HG03196 (cell line): ENCODE measurements at regions not wholly inside any gene's neighbourhood (a gene's known extent, or its start where the extent isn't known, plus 50 kb on each side); places are given as distances from the start of the nearest gene placed in this dataset.
"Not testable (repeated sequence)": the region's sequence is repeated elsewhere in the genome, so short reads cannot be mapped to it uniquely, and the experiment has no call there.

Source experiments
- ATAC-seq: cut with Tn5 transposase; IDR thresholded peaks from one replicate; pipeline ENCODE4 v1.9.1; 2021; ENCODE audit not compliant: unreplicated experiment

GRCh38 chr3:66552846-66553245, 52.0 kb upstream of the LRIG1 start:
- no peak for ATAC-seq

GRCh38 chr3:66553441-66554113, 52.8 kb upstream of the LRIG1 start:
- ATAC-seq: no peak

DNA sequence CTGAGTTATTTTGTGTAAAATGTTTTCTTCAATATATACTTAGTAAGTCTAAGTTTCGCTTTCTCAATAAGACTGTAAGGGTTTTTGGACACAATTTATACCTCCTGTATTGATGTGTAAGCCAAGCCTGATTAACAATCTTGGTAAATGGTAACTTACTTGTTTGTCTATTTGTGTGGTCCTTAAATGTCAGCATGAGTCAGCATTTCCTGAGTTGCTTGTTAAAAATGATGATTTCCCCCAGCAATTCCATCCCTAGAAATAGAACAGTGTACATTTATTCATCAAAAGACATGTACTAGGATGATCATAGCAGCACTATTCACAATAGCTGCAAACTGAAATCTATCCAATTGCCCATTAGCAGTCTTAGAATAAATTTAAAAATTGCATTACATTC, 53.4 kb upstream of the LRIG1 start:
- ATAC-seq: no peak

GRCh38 chr3:66555214-66555844, 54.5 kb upstream of the LRIG1 start:
- no peak for ATAC-seq

DNA sequence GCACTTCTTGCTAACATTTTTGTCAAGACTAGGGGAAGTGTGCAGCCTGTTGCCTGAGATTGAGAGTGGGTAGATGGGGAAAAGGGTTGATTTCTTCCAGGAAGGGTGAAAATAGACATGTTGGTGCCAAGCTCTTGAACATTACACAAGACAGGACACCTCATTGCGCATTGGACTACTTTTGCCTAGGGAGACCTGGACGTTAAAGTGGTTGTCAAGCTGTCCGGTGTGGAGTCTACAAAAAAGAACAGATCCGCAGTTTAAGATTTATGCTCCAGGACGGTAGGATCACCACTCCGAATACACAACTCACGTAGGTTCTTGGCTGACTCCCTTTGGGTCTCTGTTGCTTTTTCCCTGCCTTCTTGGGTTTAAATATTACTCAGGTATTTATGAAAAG, 56.3 kb upstream of the LRIG1 start:
- no peak for ATAC-seq

GRCh38 chr3:66559924-66560323, 59.1 kb upstream of the LRIG1 start:
- ATAC-seq: not testable (repeated sequence)

DNA sequence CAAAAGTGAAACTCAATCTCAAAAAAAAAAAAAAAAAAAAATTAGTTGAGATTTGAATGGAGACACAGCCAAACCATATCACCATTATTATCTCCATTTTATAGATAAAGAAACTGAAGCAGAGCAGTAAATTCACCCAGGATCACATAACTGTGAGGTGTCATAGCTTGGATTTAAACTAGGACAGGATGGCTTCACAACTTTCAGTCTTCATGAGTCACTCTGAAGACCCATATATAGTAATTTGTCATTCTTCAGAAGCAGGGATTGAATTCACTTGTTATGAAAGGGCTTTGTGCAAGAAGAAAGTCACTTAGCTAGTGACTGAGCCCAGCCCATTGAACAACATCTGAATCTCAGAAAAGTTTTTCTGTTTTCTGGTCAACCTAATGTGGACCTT, 60.5 kb upstream of the LRIG1 start:
- no peak for ATAC-seq

GRCh38 chr3:66565301-66565700, 64.5 kb upstream of the LRIG1 start:
- no peak for ATAC-seq

DNA sequence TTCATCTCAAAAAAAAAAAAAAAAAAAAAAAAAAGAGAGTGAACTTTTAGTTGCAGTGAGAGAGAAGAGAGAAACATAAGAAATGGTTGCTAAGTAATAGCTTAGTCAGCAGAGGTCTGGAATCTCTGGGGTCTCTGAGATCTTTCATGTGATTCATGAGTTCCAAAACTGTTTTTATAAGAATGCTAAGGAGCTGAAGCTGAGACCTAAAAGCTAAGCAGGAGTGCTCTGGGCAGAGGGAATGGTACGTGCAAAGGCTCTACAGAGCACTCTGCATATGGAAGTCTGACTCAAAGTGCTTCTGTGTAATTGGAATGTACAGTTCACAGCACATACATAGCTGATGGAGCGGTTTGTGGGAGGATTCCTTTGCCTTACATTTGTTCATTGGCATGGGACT, 66.3 kb upstream of the LRIG1 start:
- ATAC-seq: no peak

DNA sequence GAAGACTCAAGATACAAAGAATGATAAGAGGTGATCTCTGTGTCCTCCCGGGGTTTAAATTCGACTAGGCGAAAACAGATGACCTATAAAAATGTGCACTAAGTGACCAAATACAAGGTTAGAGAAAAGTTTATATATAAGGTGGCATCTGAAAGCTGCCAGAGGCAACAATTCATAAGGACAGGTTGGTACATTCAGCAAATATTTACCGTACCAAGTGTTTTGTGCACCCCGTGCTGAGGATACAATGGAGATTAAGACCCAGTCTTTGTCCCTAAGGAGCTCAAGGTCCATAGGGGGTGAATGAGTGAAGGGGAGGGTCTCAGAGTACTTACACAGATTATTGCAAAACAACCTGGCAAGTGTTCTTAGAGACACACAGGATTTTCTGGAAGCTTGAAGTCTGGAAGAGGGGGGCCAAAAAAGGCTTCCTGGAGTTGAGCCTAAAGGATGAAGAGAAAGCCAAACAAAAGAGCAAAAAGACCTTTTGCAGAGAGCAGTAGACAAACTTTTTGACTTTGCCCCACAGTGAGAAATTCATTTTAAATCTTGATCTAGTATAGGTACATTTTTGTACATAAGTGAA, 71.4 kb upstream of the LRIG1 start:
- ATAC-seq: no peak

DNA sequence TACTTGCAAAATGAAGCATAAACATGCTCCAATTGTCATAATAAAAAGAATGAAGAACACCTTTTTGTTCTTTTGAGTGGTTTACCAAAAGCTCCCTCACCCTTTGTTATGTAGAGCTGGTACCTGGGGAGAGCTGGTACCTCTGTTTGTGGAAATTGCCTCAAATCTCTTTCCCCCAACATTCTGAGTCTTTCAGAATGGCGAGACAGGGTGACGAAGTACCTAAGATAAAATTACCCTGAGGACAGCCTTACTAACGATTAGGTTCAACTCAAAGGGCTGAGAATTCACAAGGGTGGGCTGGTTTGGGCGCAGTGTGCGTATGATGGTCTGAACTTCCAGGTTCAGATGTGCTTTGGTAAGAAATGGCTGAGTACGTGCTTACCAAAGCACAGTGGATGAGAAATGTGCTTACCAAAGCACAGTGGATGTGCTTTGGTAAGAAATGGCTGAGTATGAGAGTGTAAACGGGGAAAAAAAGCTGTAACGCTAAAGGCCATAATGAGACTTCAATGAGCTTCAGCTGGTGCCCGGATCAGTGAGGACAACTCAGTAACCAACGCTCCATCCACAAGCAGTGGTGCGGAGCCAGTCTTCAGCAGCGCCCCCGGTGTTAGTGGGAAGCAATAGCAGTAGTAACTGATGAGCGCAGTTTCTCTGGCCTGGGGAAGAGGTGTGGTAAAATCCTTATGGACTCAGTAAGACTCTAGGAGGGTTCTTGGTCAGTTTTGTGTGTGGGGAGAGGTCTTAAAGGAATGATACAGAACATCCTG, 72.3 kb upstream of the LRIG1 start:
- no peak for ATAC-seq

DNA sequence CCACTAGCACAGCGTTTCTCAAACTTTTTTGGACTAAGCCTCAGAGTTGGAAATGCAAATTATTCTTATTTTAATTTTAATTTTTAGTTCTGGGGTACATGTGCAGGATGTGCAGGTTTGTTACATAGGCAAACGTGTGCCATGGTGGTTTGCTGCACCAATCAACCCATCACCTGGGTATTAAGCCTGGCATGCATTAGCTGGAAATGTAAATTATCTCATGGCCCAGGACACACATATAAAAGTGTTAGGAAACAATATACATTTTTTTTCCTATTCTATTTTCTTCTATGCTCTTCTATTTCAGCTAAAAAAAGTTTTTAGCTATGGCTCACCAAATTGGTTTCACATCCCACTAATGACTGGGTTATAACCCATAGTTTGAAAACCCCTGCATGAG, 73.3 kb upstream of the LRIG1 start:
- ATAC-seq: no peak

GRCh38 chr3:66577426-66578203, 76.8 kb upstream of the LRIG1 start:
- no peak for ATAC-seq

DNA sequence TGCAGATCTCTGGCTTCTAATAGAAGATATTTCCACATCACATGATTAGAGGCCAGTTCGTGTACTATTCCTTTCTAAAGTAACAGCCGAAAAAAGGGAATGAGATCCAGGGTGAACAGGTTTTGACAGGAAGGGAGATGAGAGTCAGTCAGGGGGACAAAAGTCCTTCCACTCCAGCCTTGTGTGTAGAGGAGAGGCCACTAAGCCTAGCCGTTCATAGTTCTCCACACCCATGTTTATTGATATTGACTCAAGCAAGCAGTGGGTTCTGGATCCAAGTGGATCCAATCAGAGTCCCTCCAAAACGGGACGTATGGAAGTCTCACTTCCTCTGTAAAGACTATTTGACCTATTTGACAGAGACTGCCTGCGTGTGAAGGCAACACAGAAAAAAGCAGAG, 80.4 kb upstream of the LRIG1 start:
- no peak for ATAC-seq

DNA sequence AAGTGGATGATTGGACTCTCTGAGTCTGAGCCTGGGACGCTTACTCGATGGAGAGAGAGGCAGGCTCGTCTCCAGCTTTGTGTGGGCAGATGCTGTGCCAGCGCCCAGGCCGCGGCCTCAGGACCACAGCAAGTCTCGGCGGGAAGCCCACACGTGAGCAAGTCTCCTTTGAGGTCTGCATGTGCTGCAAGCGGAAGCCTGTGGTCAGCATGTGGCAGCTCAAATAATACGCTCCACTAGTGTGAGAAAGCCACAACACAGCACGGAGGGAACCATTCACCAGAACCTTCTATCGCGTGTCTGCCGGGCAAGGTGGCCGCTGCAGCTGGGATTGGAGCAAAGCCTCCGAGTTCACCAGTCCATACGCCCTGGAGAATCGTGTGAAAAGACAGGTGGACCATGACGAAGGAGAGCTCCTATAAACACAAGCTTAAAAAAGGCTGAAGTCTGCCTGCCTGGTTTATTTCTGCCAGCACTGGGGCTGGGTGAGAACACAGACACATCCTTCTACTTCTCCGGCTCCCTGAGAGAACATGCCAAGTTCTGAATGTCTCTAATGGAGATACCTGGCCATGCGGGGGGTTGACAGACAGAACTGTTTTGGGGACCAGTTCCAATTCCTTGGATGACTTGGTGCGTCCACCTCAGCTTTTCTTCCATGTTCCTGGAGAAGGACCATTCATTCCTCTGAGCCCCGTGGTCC, 82.0 kb upstream of the LRIG1 start:
- ATAC-seq: peak; percentile 96

DNA sequence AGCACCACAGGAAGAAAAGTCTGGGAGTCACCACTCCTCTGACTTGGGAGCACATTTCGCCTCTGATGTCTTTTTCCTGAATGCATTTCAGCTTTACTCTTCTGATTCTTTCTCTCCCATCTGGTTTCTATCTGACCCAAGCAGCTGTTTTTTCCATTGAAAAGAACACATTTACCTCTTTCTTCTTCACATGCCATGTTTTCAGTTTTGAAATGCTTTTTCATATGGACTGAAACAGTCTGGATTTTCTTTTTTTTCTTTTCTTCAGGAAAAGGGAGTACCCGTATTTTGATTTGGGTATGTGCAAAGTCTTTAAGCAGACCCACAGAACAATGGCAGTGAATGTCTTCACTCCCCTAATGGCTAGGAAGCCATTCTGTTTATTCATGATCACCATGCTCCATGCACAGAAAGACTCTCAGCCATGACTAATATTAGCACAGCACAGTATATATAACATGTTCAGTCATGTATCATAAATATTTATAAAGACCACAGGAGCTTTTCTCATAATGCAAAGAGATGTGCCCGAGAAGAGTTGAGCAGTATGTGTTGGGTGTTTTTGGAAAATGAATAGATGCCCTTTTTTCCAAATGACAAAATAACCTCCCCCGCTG, 82.7 kb upstream of the LRIG1 start:
- no peak for ATAC-seq

GRCh38 chr3:66585520-66586095, 84.8 kb upstream of the LRIG1 start:
- no peak for ATAC-seq

- ATAC-seq: no peak
These were observed 86.0 kb upstream of the LRIG1 start for GRCh38 chr3:66586853-66587252.

DNA sequence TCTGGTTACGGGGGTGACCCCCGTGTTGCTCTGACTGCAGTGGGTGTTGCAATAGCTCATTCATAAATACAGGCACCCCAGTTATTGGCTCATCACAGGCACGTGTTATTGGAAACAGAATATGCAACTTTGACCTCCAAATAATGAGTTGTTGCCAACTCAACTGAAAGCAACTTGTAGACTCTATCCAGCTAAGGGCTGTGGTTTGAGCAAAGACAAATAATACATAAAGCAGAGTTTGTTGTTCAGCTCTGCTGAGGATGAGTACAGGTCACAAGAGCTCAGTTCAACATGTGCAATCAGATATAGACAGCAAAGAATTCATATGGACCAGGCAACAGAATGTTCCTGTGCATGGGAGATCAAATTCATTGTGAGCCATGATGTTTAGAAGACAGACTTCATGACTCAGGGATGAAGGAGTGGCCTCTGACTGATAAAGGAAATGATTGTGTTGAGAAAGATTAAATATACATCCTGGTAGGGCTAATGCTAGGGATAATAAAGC, 87.6 kb upstream of the LRIG1 start:
- ATAC-seq: no peak
